ENCODE measurements at regions not wholly inside any gene's neighbourhood (a gene's known extent, or its start where the extent isn't known, plus 50 kb on each side); places are given as distances from the start of the nearest gene placed in this dataset.

GRCh38 chr11:119572481-119573424 is 149.8 kb upstream of the THY1 start:
- TF ChIP-seq POLR2A (IDR thresholded peaks at IDR 0.05; ENCODE audit: low read length) = no peak
- no peak for TF ChIP-seq GATA1 (IDR thresholded peaks at IDR 0.05; ENCODE audit: low read depth, low read length)

All from erythroblast (primary cell).